HG02588 (cell line): ENCODE measurements at regions not wholly inside any gene's neighbourhood (a gene's known extent, or its start where the extent isn't known, plus 50 kb on each side); places are given as distances from the start of the nearest gene placed in this dataset.

Source experiments
- ATAC-seq: cut with Tn5 transposase; IDR thresholded peaks from one replicate; pipeline ENCODE4 v1.9.1; 2021; ENCODE audit warnings: mild to moderate bottlenecking, moderate library complexity; ENCODE audit not compliant: unreplicated experiment

GRCh38 chr18:61222206-61222605, 111.0 kb upstream of the CDH20 start:
- ATAC-seq, result no peak

GRCh38 chr18:61225336-61225735, 107.9 kb upstream of the CDH20 start:
- ATAC-seq, result no peak

- no peak for ATAC-seq
Observed at GRCh38 chr18:61236356-61237057, 96.7 kb upstream of the CDH20 start.

- no peak for ATAC-seq
Observed at GRCh38 chr18:61237529-61237928, 95.7 kb upstream of the CDH20 start.

- ATAC-seq, result no peak
Observed at GRCh38 chr18:61239051-61239450, 94.2 kb upstream of the CDH20 start.

GRCh38 chr18:61241260-61241853, 91.9 kb upstream of the CDH20 start:
- ATAC-seq, result no peak

- ATAC-seq, result no peak
Observed at GRCh38 chr18:61244632-61245031, 88.6 kb upstream of the CDH20 start.

- ATAC-seq, result no peak
Observed at GRCh38 chr18:61245276-61245675, 88.0 kb upstream of the CDH20 start.

- no peak for ATAC-seq
Observed at GRCh38 chr18:61248589-61248988, 84.6 kb upstream of the CDH20 start.

GRCh38 chr18:61256291-61256690, 76.9 kb upstream of the CDH20 start:
- no peak for ATAC-seq

- ATAC-seq, result no peak
Observed at GRCh38 chr18:61261870-61262269, 71.4 kb upstream of the CDH20 start.

GRCh38 chr18:61272793-61273192, 60.4 kb upstream of the CDH20 start:
- ATAC-seq, result no peak

GRCh38 chr18:61273533-61273932, 59.7 kb upstream of the CDH20 start:
- ATAC-seq, result no peak

- ATAC-seq, result no peak
Observed at GRCh38 chr18:61274416-61274960, 58.7 kb upstream of the CDH20 start.

- no peak for ATAC-seq
Observed at GRCh38 chr18:61277808-61278207, 55.4 kb upstream of the CDH20 start.

- no peak for ATAC-seq
Observed at GRCh38 chr18:61281431-61281830, 51.8 kb upstream of the CDH20 start.

GRCh38 chr18:61282926-61283325, 50.3 kb upstream of the CDH20 start:
- ATAC-seq, result no peak
